ENCODE measurements at regions not wholly inside any gene's neighbourhood (a gene's known extent, or its start where the extent isn't known, plus 50 kb on each side); places are given as distances from the start of the nearest gene placed in this dataset.

GRCh38 chr15:66842710-66843441, 140.8 kb downstream of the SMAD6 start:
- H3K36me3 Mint-ChIP-seq = peaks cover 0 to 2% (median 0%) of the 10 kb centered on the region in 3 donors
- no peak overlapping the region for H3K27ac Mint-ChIP-seq
- H3K27me3 Mint-ChIP-seq = peaks cover 17 to 55% (median 44%) of the 10 kb centered on the region in 5 donors
- POLR2A ChIA-PET = no interaction called here
- peaks cover 4 to 14% (median 8%) of the 10 kb centered on the region in 4 donors for H3K4me1 Mint-ChIP-seq
- no peak for DNase-seq
- peak; percentile 52 to 65 for ATAC-seq
- H3K9me3 Mint-ChIP-seq = no peaks in the 10 kb centered on the region
- H3K4me3 Mint-ChIP-seq = peak overlapping the region; percentile 19 to 79 (median 56)

DNA sequence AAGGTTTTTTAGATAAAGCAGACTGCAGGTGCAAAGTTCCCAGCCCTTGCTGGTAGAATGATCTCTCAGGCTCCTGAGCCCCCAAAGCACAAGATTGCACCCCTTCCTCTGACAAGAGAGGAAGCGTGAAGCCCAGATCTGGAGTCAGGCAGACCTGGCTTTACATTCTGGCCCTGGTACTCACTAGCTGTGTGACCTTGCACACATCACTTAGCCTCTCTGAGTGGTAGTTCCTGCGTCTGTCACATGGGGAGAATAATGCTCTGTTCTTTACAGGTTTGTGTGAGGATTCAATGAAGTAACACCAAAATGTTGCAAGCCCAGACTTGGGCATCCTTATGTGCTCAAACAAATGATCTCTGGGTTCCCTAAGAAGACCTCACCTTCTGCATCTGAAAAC, 141.5 kb downstream of the SMAD6 start:
- no peak for ATAC-seq

GRCh38 chr15:66844041-66844746, 142.2 kb downstream of the SMAD6 start:
- H3K27ac Mint-ChIP-seq = no peak overlapping the region
- H3K27me3 Mint-ChIP-seq = peaks cover 19 to 65% (median 50%) of the 10 kb centered on the region in 5 donors
- ATAC-seq = no peak
- H3K4me3 Mint-ChIP-seq = peak overlapping the region in 1 of 10 donors; percentile 4
- peaks cover 0 to 2% (median 0%) of the 10 kb centered on the region in 3 donors for H3K36me3 Mint-ChIP-seq
- POLR2A ChIA-PET = no interaction called here
- peaks cover 4 to 14% (median 8%) of the 10 kb centered on the region in 4 donors for H3K4me1 Mint-ChIP-seq
- no peak for DNase-seq
- no peaks in the 10 kb centered on the region for H3K9me3 Mint-ChIP-seq

More for the DNA sequence above, 141.5 kb downstream of the SMAD6 start:
- H3K4me3 Mint-ChIP-seq = peak overlapping the region in 4 of 10 donors; percentile 3 to 49 (median 36)
- POLR2A ChIA-PET = no interaction called here
- H3K9me3 Mint-ChIP-seq = no peaks in the 10 kb centered on the region
- DNase-seq = no peak
- peaks cover 4 to 14% (median 8%) of the 10 kb centered on the region in 4 donors for H3K4me1 Mint-ChIP-seq
- H3K27ac Mint-ChIP-seq = peak overlapping the region in 1 of 10 donors; percentile 54
- peaks cover 19 to 62% (median 50%) of the 10 kb centered on the region in 5 donors for H3K27me3 Mint-ChIP-seq
- H3K36me3 Mint-ChIP-seq = peaks cover 0 to 2% (median 0%) of the 10 kb centered on the region in 3 donors

- DNase-seq (no peak), ATAC-seq (no peak)
- peaks cover 19 to 65% (median 49%) of the 10 kb centered on the region in 5 donors for H3K27me3 Mint-ChIP-seq
- POLR2A ChIA-PET = interaction anchor here (0.5 kb wide), 1 partner anchor 282 kb away, joined by 3 read pairs; no protein-coding TSS in a partner anchor
- no peaks in the 10 kb centered on the region for H3K9me3 Mint-ChIP-seq
- no peak overlapping the region for H3K4me3 Mint-ChIP-seq
- peaks cover 0 to 2% (median 0%) of the 10 kb centered on the region in 3 donors for H3K36me3 Mint-ChIP-seq
- no peak overlapping the region for H3K27ac Mint-ChIP-seq
- H3K4me1 Mint-ChIP-seq = peaks cover 4 to 14% (median 8%) of the 10 kb centered on the region in 4 donors
Measured at GRCh38 chr15:66844747-66845145, 142.7 kb downstream of the SMAD6 start.

DNA sequence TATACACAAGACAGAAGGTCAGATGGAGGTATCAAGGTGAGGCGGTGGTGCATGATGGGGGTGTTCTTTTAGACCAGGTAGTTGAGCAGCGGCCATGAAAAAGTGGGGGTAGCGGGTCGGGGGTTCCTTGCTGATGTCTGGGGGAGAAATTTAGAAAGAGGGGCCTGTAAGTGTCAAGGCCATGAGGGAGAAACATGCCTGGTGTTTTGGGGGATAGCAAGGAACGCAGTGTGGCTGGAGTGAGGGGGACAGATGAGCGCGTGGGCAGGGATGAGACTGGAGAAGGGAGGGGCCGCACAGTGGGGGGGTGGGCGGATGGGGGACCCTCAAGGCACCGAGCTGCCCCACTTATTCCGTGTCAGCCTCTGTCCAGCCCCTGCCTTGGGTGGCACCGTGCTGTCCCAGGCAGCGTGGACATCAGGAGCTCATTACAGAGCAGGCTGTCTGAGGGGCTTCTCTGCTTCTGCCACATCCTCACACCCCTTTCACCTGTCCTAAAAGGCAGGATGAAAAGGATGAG, 143.3 kb downstream of the SMAD6 start:
- Mint-ChIP-seq H3K9me3 (no peaks in the 10 kb centered on the region), H3K27ac (no peak overlapping the region), H3K4me1 (peaks cover 4 to 14% (median 8%) of the 10 kb centered on the region in 4 donors), H3K4me3 (no peak overlapping the region), H3K27me3 (peaks cover 19 to 65% (median 46%) of the 10 kb centered on the region in 5 donors), H3K36me3 (peaks cover 0 to 2% (median 0%) of the 10 kb centered on the region in 3 donors)
- DNase-seq (no peak), ATAC-seq (no peak)
- POLR2A ChIA-PET = interaction anchor here (0.5 kb wide), 1 partner anchor 282 kb away, joined by 3 read pairs; no protein-coding TSS in a partner anchor

GRCh38 chr15:66846031-66846430, 144.0 kb downstream of the SMAD6 start:
- POLR2A ChIA-PET = no interaction called here
- ATAC-seq = no peak
- peaks cover 19 to 63% (median 48%) of the 10 kb centered on the region in 5 donors for H3K27me3 Mint-ChIP-seq
- peaks cover 0 to 2% (median 0%) of the 10 kb centered on the region in 3 donors for H3K36me3 Mint-ChIP-seq
- no peak overlapping the region for H3K27ac Mint-ChIP-seq
- H3K4me1 Mint-ChIP-seq = peaks cover 5 to 19% (median 10%) of the 10 kb centered on the region in 4 donors
- DNase-seq = no peak
- H3K4me3 Mint-ChIP-seq = no peak overlapping the region
- H3K9me3 Mint-ChIP-seq = no peaks in the 10 kb centered on the region

DNA sequence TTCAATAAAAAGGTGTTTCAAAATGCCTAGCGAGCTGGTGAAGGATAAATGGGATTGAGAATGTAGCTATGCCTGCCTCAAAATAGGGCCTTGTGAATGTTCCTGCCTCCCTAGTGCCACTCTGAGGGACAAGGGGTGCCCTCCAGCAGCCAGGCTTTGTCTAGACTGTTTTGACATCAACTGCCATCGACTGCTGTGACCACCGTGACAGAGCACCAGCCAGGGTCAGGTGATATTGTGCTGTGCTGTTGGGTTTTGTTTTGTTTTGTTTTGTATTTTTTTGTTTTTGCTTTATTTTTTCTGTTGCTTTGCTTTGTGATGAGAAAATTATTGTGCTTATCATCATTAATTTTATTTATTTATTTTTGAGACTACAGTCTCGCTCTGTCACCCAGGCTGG, 144.8 kb downstream of the SMAD6 start:
- DNase-seq (no peak), ATAC-seq (no peak)
- Mint-ChIP-seq H3K27me3 (peaks cover 17 to 59% (median 41%) of the 10 kb centered on the region in 5 donors), H3K4me1 (peaks cover 7 to 25% (median 14%) of the 10 kb centered on the region in 4 donors), H3K27ac (no peak overlapping the region), H3K9me3 (no peaks in the 10 kb centered on the region), H3K36me3 (peaks cover 0 to 2% (median 0%) of the 10 kb centered on the region in 3 donors), H3K4me3 (no peak overlapping the region)
- POLR2A ChIA-PET = no interaction called here

DNA sequence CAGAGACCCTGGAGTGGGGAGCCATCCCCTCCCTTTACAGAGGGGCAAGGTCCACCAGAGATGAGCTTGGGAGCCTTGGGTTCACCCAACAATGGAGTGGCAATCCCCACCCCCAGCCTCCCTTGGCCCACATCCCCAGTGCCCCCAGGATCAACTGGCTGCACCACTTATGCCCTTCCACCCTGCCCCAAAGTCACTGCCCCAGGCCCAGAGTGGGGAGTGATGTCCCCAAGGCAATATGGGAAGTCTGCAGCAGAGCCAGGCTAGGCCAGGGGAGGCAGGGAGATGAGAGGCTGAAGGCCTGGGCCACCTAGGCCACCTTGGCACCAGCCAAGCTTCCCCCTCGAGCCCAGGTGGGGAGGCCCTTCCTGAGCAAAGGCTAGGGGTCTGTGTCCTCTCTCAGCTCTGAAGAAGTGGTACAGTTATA, 145.5 kb downstream of the SMAD6 start:
- Mint-ChIP-seq H3K27ac (no peak overlapping the region), H3K27me3 (peaks cover 16 to 61% (median 38%) of the 10 kb centered on the region in 5 donors), H3K9me3 (no peaks in the 10 kb centered on the region), H3K36me3 (peaks cover 0 to 2% (median 0%) of the 10 kb centered on the region in 3 donors), H3K4me1 (peaks cover 6 to 22% (median 11%) of the 10 kb centered on the region in 4 donors), H3K4me3 (no peak overlapping the region)
- DNase-seq = no peak
- no peak for ATAC-seq
- POLR2A ChIA-PET = no interaction called here

DNA sequence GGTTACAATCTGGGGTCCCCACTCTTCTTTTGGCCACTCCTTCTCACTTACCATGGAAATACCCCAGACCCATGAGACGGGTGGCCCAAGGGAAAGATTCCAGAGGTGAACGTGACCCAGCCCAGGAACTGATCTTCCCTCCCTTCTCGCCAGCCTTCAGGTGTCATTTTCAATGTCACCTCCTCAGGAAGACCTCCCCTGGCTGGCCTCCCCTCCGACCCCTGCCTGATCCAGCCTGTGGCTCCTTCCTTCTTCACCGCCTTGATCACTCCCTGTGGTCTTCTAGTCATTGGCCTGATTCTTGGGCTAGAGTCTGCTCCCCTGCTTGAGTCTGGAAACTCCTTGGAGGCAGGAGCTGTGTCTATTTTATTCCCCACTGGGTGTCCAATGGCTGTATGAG, 146.1 kb downstream of the SMAD6 start:
- ATAC-seq = no peak
- Mint-ChIP-seq H3K4me3 (no peak overlapping the region), H3K27ac (no peak overlapping the region), H3K9me3 (no peaks in the 10 kb centered on the region), H3K4me1 (peaks cover 6 to 19% (median 8%) of the 10 kb centered on the region in 4 donors), H3K36me3 (peaks cover 0 to 2% (median 0%) of the 10 kb centered on the region in 3 donors), H3K27me3 (peaks cover 15 to 63% (median 38%) of the 10 kb centered on the region in 5 donors)
- DNase-seq = no peak
- POLR2A ChIA-PET = no interaction called here

GRCh38 chr15:66848686-66849392, 146.8 kb downstream of the SMAD6 start:
- Mint-ChIP-seq H3K4me3 (no peak overlapping the region), H3K9me3 (no peaks in the 10 kb centered on the region), H3K4me1 (peaks cover 6 to 15% (median 7%) of the 10 kb centered on the region in 4 donors), H3K36me3 (peaks cover 0 to 2% (median 0%) of the 10 kb centered on the region in 3 donors), H3K27me3 (peaks cover 12 to 62% (median 34%) of the 10 kb centered on the region in 5 donors), H3K27ac (peak overlapping the region in 1 of 10 donors; percentile 51)
- DNase-seq (no peak), ATAC-seq (no peak)
- POLR2A ChIA-PET = no interaction called here

GRCh38 chr15:66849393-66849745, 147.3 kb downstream of the SMAD6 start:
- H3K4me1 Mint-ChIP-seq = peaks cover 6 to 15% (median 7%) of the 10 kb centered on the region in 4 donors
- no peaks in the 10 kb centered on the region for H3K9me3 Mint-ChIP-seq
- peaks cover 0 to 2% (median 0%) of the 10 kb centered on the region in 3 donors for H3K36me3 Mint-ChIP-seq
- ATAC-seq = no peak
- H3K27ac Mint-ChIP-seq = no peak overlapping the region
- no peak overlapping the region for H3K4me3 Mint-ChIP-seq
- no peak for DNase-seq
- POLR2A ChIA-PET = no interaction called here
- H3K27me3 Mint-ChIP-seq = peaks cover 14 to 62% (median 33%) of the 10 kb centered on the region in 5 donors

DNA sequence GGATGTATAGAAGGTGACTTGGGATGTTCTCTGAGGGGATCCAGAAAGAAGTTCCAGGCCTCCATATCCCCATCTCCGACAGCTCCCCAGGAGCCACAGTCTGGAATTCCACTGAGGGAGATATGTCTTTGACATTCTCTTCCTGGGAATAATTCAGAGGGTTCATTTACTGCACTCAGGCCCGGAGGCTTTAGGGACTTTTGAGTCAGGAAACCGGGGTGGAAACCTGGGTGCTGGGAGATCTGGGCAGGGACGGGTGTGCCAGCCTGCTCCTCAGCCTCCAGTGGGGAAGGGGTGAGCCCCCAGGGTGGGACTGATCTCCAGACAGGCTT, 147.7 kb downstream of the SMAD6 start:
- H3K4me1 Mint-ChIP-seq = peaks cover 6 to 15% (median 7%) of the 10 kb centered on the region in 4 donors
- DNase-seq = no peak
- POLR2A ChIA-PET = no interaction called here
- no peak overlapping the region for H3K27ac Mint-ChIP-seq
- H3K4me3 Mint-ChIP-seq = no peak overlapping the region
- peaks cover 0 to 2% (median 0%) of the 10 kb centered on the region in 3 donors for H3K36me3 Mint-ChIP-seq
- ATAC-seq = no peak
- peaks cover 14 to 62% (median 31%) of the 10 kb centered on the region in 5 donors for H3K27me3 Mint-ChIP-seq
- no peaks in the 10 kb centered on the region for H3K9me3 Mint-ChIP-seq

Measured in naive thymus-derived CD8-positive, alpha-beta T cell (primary cell).